ENCODE measurements at regions not wholly inside any gene's neighbourhood (a gene's known extent, or its start where the extent isn't known, plus 50 kb on each side); places are given as distances from the start of the nearest gene placed in this dataset.

DNA sequence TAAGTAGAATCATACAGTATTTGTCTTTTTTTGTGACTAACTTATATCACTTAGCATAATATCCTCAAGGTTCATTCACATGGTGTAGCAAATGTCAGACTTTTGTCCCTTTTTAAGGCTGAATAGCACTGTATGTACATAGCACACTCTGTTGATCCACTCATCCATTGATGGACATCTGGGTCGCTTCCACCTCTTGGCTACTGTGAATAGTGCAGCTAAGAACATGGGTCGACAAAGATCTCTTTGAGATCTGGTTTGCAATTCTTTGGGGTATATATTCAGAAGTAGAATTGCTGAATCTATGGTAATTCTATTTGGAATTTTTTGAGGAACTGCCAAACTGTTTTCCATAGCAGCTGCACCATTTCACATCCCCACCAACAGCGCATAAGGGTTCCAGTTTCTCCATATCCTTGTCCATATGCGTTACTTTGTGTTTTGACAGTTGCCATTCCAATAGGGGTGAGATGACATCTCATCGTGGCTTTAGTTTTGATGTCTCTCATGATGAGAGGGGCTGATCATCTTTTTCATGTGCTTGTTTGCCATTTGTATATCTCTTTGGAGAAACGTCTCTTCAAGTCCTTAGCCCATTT, 73.9 kb downstream of the GLRX5 start:
- Mint-ChIP-seq H3K27ac (no peak overlapping the region), H3K9me3 (0 out of 2 replicates have a peak, but pooled peaks cover 6% of the 10 kb centered on the region), H3K36me3 (no peaks in the 10 kb centered on the region), H3K4me1 (0 out of 2 replicates have a peak, but pooled peaks cover 3% of the 10 kb centered on the region), H3K27me3 (ENCODE audit: low read depth) (peaks cover 30% of the 10 kb centered on the region), H3K4me3 (no peak overlapping the region)
- no peak for TF ChIP-seq CBFB (CRISPR knock-in tag; IDR thresholded peaks at IDR 0.05; ENCODE audit: low read depth)
- TF ChIP-seq AFF4 (CRISPR knock-in tag; IDR thresholded peaks at IDR 0.05; ENCODE audit: borderline replicate concordance): no peak
- TF ChIP-seq FOXP1 (CRISPR knock-in tag; IDR thresholded peaks at IDR 0.05; ENCODE audit: borderline replicate concordance): no peak
- TF ChIP-seq ERG (CRISPR knock-in tag; IDR thresholded peaks at IDR 0.05): no peak
- ATAC-seq (no peak), DNase-seq (ENCODE audit: low spot score) (no peak)
- ChIA-PET CTCF (interaction anchor here (1.0 to 2.6 kb wide), 10 partner anchors 11 to 490 kb away, joined by 3 to 13 read pairs (median 5); no protein-coding TSS in a partner anchor), POLR2A (interaction anchor here (0.9 kb wide), 1 partner anchor 73 kb away, joined by 3 read pairs; no protein-coding TSS in a partner anchor)

- peak; percentile 92 for ATAC-seq
Measured at GRCh38 chr14:95609398-95609990, 74.6 kb downstream of the GLRX5 start.

DNA sequence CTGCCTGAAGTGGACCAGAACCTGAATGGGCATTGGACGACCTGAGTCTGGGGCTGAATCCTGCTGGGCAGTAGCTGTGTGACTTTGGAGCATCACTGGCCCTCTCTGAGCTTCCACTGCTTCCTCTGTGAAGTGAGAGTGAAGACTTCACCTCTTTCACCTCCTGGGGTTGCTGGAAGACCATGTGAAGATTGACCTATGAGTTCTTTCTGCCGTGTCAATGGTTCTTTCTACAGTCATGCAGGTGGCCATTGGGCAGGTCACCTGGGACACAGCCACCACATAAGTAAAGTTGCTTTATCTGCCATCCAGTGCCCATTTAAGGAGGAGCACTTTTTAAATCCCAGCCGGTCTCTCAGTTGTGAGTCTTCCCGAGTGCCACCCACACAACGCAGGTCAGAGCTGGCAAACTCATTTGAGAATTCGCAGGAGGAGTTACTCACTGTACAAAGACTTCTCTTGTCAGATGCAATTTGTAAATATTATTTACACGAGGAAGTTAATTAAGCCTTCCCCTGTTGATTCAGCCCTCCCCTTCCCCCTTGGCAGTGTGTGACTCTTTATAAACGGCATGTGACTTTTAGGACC, 74.8 kb upstream of the TCL1B start:
- POLR2A ChIA-PET: no interaction called here
- H3K36me3 Mint-ChIP-seq: no peaks in the 10 kb centered on the region
- 0 out of 2 replicates have a peak, but pooled peaks cover 3% of the 10 kb centered on the region for H3K4me1 Mint-ChIP-seq
- CTCF ChIA-PET: interaction anchor here (1.0 to 1.2 kb wide), 3 partner anchors 52 to 487 kb away, joined by 3 to 4 read pairs (median 3); no protein-coding TSS in a partner anchor
- TF ChIP-seq, protein P1, sequence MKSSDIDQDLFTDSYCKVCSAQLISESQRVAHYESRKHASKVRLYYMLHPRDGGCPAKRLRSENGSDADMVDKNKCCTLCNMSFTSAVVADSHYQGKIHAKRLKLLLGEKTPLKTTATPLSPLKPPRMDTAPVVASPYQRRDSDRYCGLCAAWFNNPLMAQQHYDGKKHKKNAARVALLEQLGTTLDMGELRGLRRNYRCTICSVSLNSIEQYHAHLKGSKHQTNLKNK (CRISPR knock-in tag; IDR thresholded peaks at IDR 0.05): no peak
- TF ChIP-seq NFE2L1 (CRISPR knock-in tag; IDR thresholded peaks at IDR 0.05): no peak
- no peak for ATAC-seq
- no peak overlapping the region for H3K27ac Mint-ChIP-seq
- no peak overlapping the region for H3K4me3 Mint-ChIP-seq
- H3K9me3 Mint-ChIP-seq: no peaks in the 10 kb centered on the region
- no peak for DNase-seq (ENCODE audit: low spot score)
- H3K27me3 Mint-ChIP-seq (ENCODE audit: low read depth): peaks cover 24% of the 10 kb centered on the region

More at GRCh38 chr14:95609398-95609990, 74.6 kb downstream of the GLRX5 start:
- Mint-ChIP-seq H3K27ac (no peak overlapping the region), H3K4me3 (no peak overlapping the region), H3K9me3 (0 out of 2 replicates have a peak, but pooled peaks cover 1% of the 10 kb centered on the region), H3K4me1 (0 out of 2 replicates have a peak, but pooled peaks cover 3% of the 10 kb centered on the region), H3K36me3 (no peaks in the 10 kb centered on the region), H3K27me3 (ENCODE audit: low read depth) (peaks cover 23% of the 10 kb centered on the region)
- peak; percentile 56; the same call in 1 of the 2 replicates for TF ChIP-seq CTCF (IDR thresholded peaks at IDR 0.05)
- no peak for TF ChIP-seq TP53 (CRISPR knock-in tag; IDR thresholded peaks at IDR 0.05)
- no peak for TF ChIP-seq MXD4 (CRISPR knock-in tag; IDR thresholded peaks at IDR 0.05; ENCODE audit: borderline replicate concordance)
- DNase-seq (ENCODE audit: low spot score): peak; percentile 75
- ChIA-PET POLR2A (interaction anchor here (0.7 to 0.9 kb wide), 2 partner anchors 56 to 72 kb away, joined by 3 to 4 read pairs; no protein-coding TSS in a partner anchor), CTCF (interaction anchor here (0.6 to 2.6 kb wide), 20 partner anchors 10 to 489 kb away, joined by 3 to 13 read pairs (median 4); no protein-coding TSS in a partner anchor)
